ENCODE measurements at regions not wholly inside any gene's neighbourhood (a gene's known extent, or its start where the extent isn't known, plus 50 kb on each side); places are given as distances from the start of the nearest gene placed in this dataset.

DNA sequence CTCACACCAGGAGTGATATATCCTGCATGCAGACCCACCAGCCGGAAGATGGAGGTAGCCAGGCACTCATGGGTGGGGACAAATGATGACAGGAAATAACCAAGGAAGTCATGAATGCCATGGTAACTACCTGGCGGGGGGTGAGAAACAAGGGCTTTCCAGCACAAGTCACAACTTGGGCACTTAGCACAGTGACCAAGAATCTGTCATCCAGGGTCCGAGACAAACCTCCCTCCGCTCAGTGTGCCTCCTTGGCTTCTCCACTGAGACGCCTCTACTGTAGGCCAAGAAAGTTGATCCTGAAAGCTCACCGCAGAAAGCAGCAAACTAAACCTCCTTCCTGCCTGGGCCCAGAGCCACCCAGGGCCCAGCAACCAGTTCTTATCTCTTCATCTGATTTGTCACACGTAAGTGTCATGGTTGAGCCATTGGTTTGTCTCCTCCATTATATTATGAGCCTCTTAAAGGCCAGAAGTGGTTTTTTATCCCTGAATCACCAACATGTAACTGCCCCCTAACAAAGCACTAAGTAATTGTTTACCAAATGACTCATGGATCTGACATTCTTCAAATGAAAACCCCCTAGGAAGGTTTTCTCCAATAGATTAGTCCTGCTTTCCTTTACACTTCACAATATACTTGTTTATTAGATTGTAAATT is 84.3 kb upstream of the TAB2 start:
- TF ChIP-seq CTCF (IDR thresholded peaks at IDR 0.05; ENCODE audit: insufficient read depth, low read length, poor library complexity, severe bottlenecking) (no peak), EZH2phosphoT487 (conservative IDR thresholded peaks at IDR 0.05; ENCODE audit: low read length) (no peak)

All from SU-DHL-6 (cell line).